ENCODE measurements at regions not wholly inside any gene's neighbourhood (a gene's known extent, or its start where the extent isn't known, plus 50 kb on each side); places are given as distances from the start of the nearest gene placed in this dataset.

DNA sequence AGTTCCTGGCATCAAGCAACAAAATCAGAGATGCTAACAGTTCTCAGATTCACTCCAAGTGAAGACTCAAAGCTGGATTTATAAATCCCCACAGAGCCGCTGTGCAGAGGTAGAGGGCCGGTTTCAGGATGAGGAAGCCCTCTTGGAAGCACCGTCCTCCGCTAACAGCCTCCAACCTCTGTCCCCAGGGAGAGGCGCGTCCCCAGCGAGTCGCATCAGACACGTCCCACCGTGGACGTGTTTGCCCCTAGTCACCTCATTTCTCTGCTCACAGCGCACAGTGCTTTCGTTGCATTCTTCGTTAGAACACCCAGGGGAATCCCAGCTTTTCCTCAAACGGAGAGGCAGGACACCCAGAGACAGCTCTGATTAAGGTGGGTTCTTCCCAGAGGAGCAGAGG, 642.9 kb downstream of the BRD1 start:
- no TSS peak for BruUV-seq (replicated peaks)
- no peak for DNase-seq (ENCODE audit: low read depth, low spot score)
- Histone ChIP-seq H2AFZ (ENCODE audit: low read depth, low read length, poor library complexity, severe bottlenecking) (no peak overlapping the region), H3K27ac (ENCODE audit: low read depth, low read length) (no peak overlapping the region), H3K9ac (ENCODE audit: low read length) (no peak overlapping the region), H3K79me2 (ENCODE audit: insufficient read depth, low read length) (no peaks in the 10 kb centered on the region), H3K27me3 (ENCODE audit: insufficient read depth, low read length) (peaks cover 11% of the 10 kb centered on the region; the same call in 1 of the 2 replicates), H3K9me3 (ENCODE audit: control insufficient read depth in 1 of 2, insufficient read depth in 1 of 2, low read depth in 1 of 2, low read length in 2 of 2) (peaks cover 0 to 6% of the 10 kb centered on the region in 2 experiments; a peak in 1 of 4 replicates), H3K36me3 (ENCODE audit: control insufficient read depth in 1 of 2, insufficient read depth in 2 of 2, low read length in 2 of 2) (no peaks in the 10 kb centered on the region), H3K9me2 (ENCODE audit: insufficient read depth) (no peaks in the 10 kb centered on the region), H3K4me1 (ENCODE audit: control insufficient read depth in 1 of 2, insufficient read depth in 2 of 2, low read length in 2 of 2) (peaks cover 0 to 9% of the 10 kb centered on the region in 2 experiments; a peak in 2 of 4 replicates), H3K4me2 (ENCODE audit: low read length) (no peak overlapping the region), H3K4me3 (replicated peaks in 1 of 2; ENCODE audit: low read depth in 1 of 2, low read length in 2 of 2) (no peak overlapping the region), H4K20me1 (ENCODE audit: insufficient read depth) (no peaks in the 10 kb centered on the region)
- no peak for TF ChIP-seq ZNF274 (IDR thresholded peaks at IDR 0.05; ENCODE audit: low read depth, low read length)
- ChIA-PET RAD21 (ENCODE audit: low non-redundant PET in 1 of 2, low total read pairs in 2 of 2, uncharacterized antibody in 2 of 2, unreplicated experiment in 2 of 2) (no interaction called here), POLR2A (no interaction called here), CTCF (no interaction called here)
- intact Hi-C loops (cut with micrococcal nuclease), result no loop called here
- ATAC-seq, result no peak

GRCh38 chr22:49183826-49184216, 643.9 kb downstream of the BRD1 start:
- H3K9ac ChIP-seq (ENCODE audit: low read length), result no peak overlapping the region
- peaks cover 0 to 9% of the 10 kb centered on the region in 2 experiments; a peak in 2 of 4 replicates for H3K4me1 ChIP-seq (ENCODE audit: control insufficient read depth in 1 of 2, insufficient read depth in 2 of 2, low read length in 2 of 2)
- RAD21 ChIA-PET (ENCODE audit: low non-redundant PET in 1 of 2, low total read pairs in 2 of 2, uncharacterized antibody in 2 of 2, unreplicated experiment in 2 of 2), result no interaction called here
- no peak overlapping the region for H2AFZ ChIP-seq (ENCODE audit: low read depth, low read length, poor library complexity, severe bottlenecking)
- POLR2A ChIA-PET, result no interaction called here
- H3K27me3 ChIP-seq (ENCODE audit: insufficient read depth, low read length), result peaks cover 15% of the 10 kb centered on the region; the same call in 1 of the 2 replicates
- H3K36me3 ChIP-seq (ENCODE audit: control insufficient read depth in 1 of 2, insufficient read depth in 2 of 2, low read length in 2 of 2), result no peaks in the 10 kb centered on the region
- DNase-seq (ENCODE audit: low read depth, low spot score) (no peak), ATAC-seq (no peak)
- H4K20me1 ChIP-seq (ENCODE audit: insufficient read depth), result no peaks in the 10 kb centered on the region
- no peak overlapping the region for H3K4me3 ChIP-seq (replicated peaks in 1 of 2; ENCODE audit: low read depth in 1 of 2, low read length in 2 of 2)
- TF ChIP-seq RAD21 (IDR thresholded peaks at IDR 0.05; ENCODE audit: low read depth), result no peak
- TF ChIP-seq FOSL1 (IDR thresholded peaks at IDR 0.05; ENCODE audit: low read depth), result no peak
- TF ChIP-seq, protein P1, sequence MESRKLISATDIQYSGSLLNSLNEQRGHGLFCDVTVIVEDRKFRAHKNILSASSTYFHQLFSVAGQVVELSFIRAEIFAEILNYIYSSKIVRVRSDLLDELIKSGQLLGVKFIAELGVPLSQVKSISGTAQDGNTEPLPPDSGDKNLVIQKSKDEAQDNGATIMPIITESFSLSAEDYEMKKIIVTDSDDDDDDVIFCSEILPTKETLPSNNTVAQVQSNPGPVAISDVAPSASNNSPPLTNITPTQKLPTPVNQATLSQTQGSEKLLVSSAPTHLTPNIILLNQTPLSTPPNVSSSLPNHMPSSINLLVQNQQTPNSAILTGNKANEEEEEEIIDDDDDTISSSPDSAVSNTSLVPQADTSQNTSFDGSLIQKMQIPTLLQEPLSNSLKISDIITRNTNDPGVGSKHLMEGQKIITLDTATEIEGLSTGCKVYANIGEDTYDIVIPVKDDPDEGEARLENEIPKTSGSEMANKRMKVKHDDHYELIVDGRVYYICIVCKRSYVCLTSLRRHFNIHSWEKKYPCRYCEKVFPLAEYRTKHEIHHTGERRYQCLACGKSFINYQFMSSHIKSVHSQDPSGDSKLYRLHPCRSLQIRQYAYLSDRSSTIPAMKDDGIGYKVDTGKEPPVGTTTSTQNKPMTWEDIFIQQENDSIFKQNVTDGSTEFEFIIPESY (IDR thresholded peaks at IDR 0.05; ENCODE audit: extremely low read depth, insufficient replicate concordance, low read length), result no peak
- TF ChIP-seq CEBPB (IDR thresholded peaks at IDR 0.05; ENCODE audit: low read depth), result no peak
- TF ChIP-seq EGR1 (IDR thresholded peaks at IDR 0.05; ENCODE audit: low read depth), result no peak
- no peak for TF ChIP-seq MAX (IDR thresholded peaks at IDR 0.05)
- no peak for TF ChIP-seq CBX3 (IDR thresholded peaks at IDR 0.05; ENCODE audit: low read depth)
- TF ChIP-seq SRF (IDR thresholded peaks at IDR 0.05; ENCODE audit: low read depth), result no peak
- no peak for TF ChIP-seq SP1 (IDR thresholded peaks at IDR 0.05; ENCODE audit: low read depth)
- no peak for TF ChIP-seq TCF7L2 (IDR thresholded peaks at IDR 0.05; ENCODE audit: borderline replicate concordance, extremely low read depth, insufficient read depth, insufficient read length)
- TF ChIP-seq ZNF274 (IDR thresholded peaks at IDR 0.05; ENCODE audit: low read depth, low read length), result no peak
- TF ChIP-seq EZH2phosphoT487 (IDR thresholded peaks at IDR 0.05; ENCODE audit: borderline replicate concordance), result no peak
- no peak for TF ChIP-seq POLR2AphosphoS5 (IDR thresholded peaks at IDR 0.05; ENCODE audit: low read depth, low read length)
- TF ChIP-seq SIN3A (IDR thresholded peaks at IDR 0.05; ENCODE audit: low read depth), result no peak
- no peak for TF ChIP-seq CTCF (IDR thresholded peaks at IDR 0.05 in 2 of 3, conservative IDR thresholded peaks at IDR 0.05 in 1 of 3; ENCODE audit: borderline replicate concordance in 1 of 3, insufficient read depth in 1 of 3, low read depth in 2 of 3, low read length in 2 of 3)
- TF ChIP-seq EZH2 (IDR thresholded peaks at IDR 0.05), result no peak
- no peak for TF ChIP-seq ZFX (IDR thresholded peaks at IDR 0.05)
- H3K27ac ChIP-seq (ENCODE audit: low read depth, low read length), result no peak overlapping the region
- CTCF ChIA-PET, result no interaction called here
- H3K4me2 ChIP-seq (ENCODE audit: low read length), result no peak overlapping the region
- intact Hi-C loops (cut with micrococcal nuclease), result no loop called here
- H3K79me2 ChIP-seq (ENCODE audit: insufficient read depth, low read length), result no peaks in the 10 kb centered on the region
- no peaks in the 10 kb centered on the region for H3K9me2 ChIP-seq (ENCODE audit: insufficient read depth)
- H3K9me3 ChIP-seq (ENCODE audit: control insufficient read depth in 1 of 2, insufficient read depth in 1 of 2, low read depth in 1 of 2, low read length in 2 of 2), result peaks cover 0 to 2% of the 10 kb centered on the region in 2 experiments; a peak in 1 of 4 replicates
- BruUV-seq (replicated peaks), result no TSS peak
